ENCODE measurements at regions not wholly inside any gene's neighbourhood (a gene's known extent, or its start where the extent isn't known, plus 50 kb on each side); places are given as distances from the start of the nearest gene placed in this dataset.

DNA sequence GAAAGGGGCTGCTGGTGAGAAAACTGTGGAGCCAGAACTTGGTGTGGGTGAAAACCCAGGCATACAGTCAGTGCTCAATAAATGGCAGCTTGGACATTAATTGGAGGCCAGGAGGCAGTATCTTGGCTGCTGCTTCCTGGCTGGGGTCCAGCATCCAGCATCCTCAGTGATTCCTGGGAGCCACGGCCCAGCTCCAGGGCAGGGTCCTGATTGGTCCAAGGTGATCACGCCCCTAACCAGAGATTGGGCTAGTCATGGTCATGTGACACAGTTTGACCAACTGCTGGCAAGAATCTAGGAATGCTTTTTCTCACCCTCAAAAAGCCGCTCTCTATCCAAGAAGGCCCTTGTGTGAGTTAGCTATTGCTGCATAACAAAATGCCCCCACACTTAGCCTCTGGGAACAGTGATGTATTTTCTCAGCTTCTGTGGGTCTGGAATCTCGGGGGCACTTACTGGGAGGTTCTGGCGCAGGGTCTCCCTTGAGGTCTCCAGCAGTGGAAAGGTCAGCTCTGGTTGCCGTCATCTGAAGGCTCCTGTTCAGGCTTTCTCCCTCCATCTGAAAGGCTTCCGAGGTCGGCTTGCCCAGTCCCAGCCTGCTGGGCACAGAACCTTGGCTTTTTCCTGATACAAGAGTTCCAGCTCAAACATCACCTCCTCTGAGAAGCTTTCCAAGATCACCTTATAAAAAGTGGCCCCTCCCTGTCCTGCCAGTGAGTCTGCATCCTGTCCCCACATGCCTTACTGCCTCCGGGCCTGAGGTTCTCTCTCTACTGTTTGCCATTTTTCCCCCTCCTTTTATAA is 119.2 kb upstream of the NCOR2 start:
- no peak for DNase-seq

DNA sequence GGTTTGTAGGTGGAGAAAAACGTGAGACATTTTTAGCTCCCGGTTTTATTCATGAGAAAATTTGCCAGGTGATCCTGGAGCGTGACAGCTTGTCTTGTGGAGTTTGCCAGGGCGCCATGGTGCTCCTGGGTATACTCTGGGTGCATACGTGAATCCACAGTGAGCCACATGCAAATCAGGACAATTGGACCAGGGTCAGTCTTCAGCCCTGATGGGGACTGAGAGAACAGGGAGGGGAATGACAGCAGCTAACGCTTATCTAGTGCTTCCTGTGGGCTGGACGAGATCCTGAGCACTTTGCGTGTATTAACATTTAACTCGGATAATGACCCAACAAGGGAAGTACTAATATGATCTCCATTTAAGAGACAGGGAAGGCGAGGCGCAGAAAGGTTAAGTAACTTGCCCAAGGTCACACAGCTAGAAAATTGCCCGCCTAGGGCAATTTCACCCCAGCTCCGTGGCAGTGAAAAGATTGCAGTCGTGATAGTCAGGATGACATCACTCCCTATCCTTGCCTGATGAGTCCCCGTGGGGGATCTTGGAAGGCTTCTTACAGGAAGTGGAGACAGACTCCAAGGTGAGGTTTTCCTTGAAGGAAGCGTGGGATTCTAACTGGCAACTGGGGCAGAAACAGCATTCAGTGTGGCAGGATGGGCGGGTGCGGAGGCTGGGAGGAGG is 118.4 kb upstream of the NCOR2 start:
- no peak for DNase-seq

DNA sequence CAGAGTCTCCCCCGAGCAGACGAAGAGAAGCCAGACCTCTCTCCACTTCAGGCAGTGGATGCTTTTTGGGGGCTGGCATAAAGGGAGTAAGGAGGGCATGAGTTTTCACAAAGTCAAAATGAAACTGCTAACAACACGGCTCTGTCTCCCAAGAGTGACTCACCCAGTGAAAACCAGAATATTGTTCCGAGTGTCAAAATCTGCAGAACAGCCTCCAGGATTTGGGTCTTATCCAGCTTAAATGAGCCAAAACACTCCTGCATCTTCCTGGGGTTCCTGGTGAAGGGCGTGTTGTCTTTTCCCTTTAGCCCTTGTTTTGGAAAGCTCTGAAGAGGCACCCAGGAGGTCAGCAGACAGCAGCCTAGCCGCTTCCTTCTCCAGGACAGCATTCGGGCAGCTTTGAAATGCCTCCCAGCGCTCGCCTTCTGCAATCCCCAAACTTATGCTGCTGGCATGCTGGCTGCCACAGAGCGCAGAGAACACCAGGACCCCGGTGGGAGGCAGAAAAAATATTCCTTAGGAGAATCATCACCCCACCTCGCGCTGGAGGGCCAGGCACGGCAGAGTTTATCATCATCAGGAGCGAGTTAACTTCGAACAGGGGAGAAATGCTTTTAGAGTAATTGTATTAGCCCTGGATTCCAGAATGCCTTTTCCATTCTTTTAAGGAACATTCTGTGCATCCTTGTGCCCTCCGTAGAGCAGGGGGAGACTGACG is 117.7 kb upstream of the NCOR2 start:
- peak; percentile 56 for DNase-seq

DNA sequence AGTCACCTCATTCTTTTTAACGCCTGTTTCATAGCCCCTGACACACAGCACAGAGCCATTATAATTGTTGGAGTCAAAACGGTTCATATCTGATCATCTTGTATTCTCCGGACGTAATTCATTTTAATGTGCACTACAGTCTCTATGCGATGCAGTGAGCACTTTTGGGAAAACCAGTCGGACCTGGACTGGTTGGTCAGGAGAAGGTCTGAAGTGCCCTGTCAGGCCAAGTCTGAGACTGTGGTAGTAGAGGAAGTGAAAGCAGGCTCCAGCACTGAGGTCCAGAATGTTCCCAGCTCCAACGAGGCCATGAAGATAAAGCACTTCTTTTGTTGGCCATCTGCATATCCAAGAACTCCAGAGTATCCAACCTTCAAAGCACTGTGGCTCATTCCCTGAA is 117.1 kb upstream of the NCOR2 start:
- no peak for DNase-seq

DNA sequence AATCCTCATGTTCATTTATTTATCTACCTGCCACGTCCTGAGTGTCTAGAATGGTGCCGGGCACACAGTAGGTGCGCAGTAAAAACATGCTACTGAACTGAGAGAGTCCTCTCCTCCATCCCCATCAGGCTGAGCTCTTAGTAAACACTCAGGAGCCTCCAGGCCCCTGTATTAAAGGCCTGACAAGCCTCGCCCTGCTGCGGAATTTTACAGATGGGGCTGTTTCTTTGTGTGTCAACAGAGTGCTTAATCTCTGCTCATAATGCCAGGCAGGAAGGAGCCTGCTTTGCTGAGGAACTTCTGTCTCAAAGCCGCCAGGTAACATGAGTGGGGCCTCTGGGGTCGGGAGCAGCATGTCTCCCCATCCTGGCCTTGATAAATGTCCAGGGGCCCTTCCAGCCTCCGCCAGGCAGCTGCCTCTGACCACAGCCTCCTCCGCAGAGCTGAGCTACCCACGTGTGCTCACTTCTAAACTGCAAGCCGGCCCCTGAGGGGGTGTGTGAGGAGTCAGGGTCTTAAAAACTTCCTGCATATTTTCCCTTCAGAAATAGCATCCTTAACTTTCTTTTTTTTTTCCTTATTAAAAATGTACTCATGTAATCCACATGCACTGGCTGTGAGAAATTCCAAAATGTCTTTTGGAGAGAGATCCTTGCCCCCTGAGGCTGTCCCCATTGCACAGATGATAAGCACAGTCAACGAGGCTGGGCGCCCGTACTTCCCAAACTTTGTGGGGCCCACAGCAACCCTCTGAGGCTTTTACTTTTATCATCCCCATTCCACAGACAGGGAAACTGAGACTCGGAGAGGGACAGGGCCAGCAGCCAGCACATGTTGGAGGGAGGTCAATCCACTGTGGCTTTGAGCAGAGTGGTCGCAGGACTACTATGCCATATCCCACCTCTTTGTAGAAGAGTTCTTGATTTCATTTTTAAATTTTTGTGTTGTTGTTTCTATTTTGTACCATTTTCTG is 116.0 kb upstream of the NCOR2 start:
- no peak for DNase-seq

DNA sequence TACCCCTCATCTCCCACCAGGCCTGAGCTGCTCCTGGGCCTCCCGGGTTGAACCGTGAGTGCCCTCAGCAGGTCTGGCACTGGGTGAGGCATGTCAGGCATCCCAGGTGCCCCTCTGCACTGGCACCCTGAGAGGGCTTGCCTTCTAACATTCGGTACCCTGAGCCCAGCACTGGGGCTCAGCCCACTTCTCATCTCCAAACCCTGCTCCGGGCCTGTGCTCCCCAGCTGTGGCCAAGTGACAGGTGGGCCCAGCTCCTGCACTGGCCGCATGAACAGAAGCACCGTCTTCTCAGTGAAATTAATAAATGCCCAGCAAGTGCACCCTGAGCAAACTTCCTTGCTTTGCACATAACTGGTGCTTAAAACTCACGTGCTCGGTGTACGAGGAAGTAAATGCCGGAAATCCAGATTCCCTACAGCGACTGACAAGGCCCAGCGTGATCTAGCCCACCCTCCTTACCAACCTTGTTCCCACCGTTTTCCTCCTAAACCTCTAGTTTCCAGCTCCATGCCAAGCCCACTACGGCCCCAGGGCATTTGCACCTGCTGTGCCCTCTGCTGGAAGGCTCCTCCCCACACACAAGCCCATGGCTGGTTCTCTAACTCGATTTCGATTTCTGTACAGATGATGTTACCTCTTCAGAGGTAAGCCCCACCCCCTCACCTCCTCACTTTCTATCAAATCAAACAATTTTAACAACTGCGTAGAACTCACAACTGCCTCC is 115.2 kb upstream of the NCOR2 start:
- no peak for DNase-seq

DNA sequence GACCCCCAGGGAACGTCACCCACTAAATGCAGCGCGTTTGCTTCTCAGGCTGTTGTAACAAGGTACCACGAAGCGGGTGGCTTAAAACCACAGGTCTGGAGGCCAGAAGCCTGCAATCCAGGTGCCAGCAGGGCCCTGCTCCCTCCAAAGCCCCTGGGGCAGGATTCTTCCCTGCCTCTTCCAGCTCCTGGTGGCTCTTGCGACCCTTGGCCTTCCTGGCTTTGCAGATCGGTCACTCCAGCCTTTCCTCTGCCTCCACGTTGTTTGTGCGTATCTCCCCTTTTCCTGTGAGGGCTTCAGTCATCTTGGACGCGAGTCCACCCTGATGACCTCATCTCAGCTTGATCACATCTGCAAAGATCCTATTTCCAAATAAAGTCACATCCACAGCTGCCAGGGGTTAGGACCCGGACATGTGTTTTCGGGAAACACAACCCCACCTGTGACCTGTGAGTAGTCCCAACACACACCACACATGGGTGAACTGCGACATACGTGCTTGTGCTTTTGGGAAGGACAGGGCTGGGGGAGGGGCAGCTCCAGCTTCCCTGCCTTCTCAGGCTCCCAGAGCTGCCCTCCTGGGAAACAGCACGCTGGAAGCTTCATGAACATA is 114.5 kb upstream of the NCOR2 start:
- no peak for DNase-seq

DNA sequence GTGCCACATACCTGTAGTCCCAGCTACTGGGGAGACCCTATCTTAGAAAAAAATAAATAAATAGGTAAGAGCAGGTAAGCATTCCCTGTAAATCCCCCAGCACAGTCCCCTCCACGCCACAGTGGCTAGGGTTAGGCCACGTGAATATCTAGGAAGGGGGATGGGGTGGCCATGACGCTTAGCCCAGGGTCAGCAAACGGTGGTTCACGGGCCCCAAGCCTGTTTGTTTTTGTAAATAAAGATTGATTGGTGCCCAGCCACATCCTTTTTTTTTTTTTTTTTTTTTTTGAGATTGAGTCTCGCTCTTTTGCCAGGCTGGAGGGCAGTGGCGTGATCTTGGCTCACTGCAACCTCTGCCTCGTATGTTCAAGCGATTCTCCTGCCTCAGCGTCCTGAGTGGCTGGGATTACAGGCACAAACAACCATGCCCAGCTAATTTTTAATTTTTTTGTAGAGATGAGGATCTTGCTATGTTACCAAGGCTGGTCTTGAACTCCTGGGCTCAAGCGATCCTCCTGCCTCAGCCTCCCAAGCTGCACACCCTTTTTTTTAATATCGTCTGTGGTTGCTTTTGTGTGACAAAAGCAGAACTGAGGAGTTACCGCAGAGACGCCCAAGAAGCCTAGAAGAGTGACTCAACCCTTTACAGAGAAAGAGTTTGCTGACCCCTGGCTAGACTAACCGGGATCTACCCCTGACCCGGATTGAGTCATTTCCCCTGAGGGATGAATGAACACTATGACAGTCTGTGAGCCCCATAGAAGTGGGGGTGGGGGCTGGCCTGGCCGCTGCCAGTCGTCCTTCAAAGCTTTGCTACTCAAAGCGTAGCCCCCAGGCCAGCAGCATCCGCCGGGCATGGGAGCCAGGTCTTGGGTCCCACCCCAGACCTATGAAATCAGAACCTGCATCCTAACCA is 113.7 kb upstream of the NCOR2 start:
- peak; percentile 72 for DNase-seq

DNA sequence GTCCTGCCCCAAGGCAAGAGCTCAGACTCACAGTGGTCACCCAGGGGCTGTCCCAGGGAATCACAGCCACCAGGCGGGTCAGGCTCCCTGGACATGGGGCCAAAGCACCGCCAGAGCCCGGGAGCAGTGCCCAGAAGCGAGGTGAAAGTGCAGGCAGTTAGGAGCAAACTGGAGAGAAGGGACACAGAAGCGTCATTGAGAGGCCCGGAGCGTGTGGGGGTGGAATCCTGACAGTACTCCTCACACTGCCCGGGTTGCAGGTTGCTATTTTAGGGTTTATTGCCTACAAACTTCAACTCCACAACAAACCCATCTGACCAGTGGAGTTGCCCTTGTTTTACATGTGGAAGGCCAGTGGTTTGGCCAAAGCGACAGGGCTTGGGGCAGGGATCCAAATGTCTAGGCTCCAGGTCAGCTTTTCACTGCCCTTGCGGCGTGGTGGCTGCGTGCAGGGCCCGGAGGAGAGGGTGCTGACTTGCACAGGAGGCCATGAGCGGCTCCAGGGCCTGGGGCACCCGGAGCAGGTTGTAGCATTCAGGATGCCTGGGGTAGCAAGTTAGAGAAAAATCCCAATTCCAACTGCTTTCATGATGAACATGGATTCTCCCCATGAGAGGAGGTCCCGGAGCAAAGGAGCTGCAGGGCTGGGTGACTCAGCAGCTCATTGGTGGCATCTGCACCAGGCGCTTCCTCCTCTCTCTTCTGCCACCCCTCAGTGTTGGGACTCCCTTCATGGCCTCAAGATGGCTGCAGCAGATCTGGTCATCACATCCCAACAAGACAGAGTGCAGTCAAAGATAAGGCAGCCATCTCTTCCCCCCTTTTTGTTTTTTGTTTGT is 112.3 kb upstream of the NCOR2 start:
- no peak for DNase-seq

DNA sequence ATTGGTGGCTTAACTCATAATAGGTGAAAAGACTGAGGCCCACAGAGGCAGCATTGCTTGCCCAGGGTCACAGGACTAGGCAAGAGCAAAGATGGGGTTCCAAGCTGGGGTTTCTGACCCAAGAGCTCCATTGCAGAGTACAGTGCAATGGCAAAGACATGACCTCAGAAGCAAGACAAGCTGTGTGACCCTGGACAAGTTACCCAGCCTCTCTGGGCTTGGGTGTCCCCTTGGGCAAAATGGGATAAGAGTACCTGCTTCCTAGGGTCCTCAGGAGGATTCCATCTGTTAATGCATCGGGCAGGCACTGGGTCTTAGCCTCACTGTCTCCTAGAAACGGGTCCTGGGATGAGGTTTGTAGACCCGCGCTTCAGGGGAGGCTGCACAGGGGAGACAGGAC is 111.6 kb upstream of the NCOR2 start:
- no peak for DNase-seq

DNA sequence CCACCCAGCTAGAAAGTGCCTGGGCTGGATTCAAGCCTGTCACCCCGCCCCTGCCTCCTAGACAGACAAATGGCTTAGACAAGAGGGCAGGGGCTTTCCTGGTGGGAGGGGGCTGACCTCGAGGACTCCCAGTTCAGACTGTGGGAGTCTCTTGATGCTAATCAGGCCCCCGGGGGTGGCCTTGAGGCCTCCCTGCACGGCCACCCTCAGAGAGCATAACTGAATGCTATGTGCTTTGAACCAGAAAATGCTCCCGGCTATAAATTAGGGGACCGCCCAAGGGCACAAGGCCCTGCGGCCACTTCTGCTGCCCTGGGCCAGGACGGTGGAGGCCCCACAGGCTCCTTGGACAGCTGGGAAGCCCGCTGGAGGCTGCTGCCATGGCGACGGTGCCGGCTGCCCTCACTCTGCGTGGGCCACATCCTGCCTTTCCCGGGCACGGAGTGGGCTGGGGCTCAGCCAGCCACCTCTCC is 111.0 kb upstream of the NCOR2 start:
- no peak for DNase-seq

DNA sequence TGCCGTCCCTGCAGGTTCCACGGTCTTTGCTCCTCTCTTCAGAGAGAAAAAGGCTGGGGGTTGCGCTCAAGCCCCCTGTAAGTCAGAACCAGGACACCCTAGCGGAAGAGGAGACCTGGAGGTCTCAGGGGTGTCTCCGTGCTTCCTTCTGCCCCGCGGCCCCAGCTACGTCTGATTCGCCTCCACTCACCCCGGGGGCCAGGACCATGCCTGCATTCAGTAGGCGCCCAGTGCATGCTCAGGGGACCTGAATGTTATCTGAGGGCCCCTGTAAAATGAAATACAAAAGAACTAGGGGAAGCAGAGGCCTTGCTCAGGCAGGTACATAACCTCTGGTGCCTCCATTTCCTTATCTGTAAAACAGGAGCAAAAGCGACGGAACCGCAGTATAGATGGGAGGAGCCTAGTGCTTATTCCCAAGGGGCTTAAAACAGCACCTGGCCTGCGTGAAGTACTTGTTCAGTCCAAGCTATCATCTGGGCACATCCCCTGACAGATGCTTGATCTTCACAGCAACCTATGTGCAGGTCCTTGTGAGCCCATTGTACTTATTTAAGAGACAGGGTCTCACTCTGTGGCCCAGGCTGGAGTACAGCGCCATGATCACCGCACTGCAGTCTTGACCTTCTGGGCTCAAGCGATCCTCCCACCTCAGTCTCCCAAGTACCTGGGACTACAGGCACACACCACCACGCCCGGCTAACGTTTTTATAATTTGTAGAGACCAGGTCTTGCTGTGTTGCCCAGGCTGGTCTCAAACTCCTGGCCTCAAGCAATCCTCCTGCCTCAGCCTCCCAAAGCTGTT is 110.3 kb upstream of the NCOR2 start:
- DNase-seq, result no peak

DNA sequence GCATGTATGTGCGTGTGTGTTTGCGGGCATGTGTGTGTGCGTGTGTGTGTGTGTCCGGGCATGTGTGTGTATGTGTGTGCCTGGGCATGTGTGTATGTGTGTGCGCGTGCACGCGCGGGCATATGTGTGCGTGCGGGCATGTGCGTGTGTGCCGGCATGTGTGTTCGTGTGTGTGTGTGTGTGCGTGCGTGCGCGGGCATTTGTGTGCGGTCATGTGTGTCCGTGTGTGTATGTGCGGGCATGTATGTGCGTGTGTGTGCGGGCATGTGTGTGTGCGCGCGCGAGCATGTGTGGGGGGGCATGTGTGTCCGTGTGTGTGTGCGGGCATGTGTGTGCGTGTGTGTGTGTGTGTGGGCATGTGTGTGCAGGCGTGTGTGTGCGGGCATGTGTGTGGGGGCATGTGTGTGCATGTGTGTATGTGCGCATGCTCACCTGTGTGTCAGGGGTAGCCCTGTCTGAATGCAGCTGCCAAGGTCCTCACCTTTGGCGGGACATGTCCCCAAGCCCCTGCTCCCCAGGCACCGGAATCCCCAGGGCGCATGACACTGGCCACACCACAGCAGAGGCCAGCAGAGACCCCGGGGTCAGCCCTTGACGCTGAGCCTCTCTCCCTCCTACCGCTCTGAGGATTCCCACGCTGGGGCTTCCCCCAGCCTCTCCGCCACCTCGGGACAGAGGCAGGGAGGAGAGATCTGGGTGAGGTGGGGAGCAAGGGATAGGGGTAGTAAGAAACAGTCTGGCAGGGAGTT is 109.5 kb upstream of the NCOR2 start:
- DNase-seq, result no peak

DNA sequence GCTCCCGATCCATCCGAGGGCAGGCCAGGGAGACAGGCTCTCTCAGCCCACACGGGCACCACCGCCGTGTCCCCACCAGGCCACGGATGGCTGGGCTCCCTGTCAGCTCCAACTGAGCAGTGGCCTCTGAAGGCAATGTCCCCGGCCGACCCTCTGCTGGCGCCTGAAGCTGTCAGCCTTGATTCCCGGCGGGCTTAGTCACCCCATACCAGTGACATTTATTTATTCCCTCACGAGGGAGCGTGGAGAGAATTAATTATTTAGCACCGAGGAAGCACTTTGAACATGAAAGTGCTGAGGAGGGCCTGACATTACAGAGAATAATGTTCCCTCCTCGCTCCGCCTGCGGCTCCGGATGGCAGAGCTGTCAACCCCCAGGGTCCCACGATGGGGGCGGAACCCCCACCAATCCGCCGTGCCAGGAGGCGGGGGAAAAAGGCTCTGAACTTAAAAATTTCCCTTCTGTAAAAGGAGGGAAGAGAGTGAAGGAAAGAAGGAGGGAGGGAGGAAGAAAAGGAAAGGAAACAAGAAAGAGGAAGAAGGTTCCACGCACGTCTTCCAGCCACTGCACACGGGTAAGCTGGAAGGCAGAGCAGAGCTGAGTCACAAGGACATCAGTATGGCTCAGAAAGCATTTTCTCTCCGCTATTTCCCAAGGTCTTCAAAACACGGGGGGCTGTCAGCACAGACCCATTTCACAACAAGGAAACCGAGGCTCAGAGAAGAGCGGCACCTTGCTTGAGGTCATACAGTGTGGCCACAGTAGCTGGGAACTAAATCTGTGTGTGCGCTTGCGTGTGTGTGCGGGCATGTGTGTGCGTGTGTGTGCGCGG is 108.7 kb upstream of the NCOR2 start:
- no peak for DNase-seq

DNA sequence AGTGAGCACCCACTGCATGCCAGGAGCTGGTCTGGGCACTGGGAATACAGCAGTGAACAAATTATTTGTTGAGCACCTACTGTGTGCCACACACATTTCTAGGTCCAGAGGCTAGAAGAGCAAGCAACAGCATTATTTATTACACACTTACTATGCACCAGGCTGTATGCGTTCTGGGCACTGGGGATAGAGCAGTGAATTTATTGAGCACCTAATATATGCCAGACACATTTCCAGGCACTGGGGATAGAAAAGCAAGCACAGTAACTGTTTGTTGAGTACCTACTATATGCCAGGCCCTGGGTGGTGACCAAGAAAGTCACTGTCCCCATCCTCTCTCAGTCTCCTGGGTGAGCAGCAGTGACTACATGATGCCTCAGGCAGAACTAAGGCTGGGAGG is 107.5 kb upstream of the NCOR2 start:
- DNase-seq, result no peak

DNA sequence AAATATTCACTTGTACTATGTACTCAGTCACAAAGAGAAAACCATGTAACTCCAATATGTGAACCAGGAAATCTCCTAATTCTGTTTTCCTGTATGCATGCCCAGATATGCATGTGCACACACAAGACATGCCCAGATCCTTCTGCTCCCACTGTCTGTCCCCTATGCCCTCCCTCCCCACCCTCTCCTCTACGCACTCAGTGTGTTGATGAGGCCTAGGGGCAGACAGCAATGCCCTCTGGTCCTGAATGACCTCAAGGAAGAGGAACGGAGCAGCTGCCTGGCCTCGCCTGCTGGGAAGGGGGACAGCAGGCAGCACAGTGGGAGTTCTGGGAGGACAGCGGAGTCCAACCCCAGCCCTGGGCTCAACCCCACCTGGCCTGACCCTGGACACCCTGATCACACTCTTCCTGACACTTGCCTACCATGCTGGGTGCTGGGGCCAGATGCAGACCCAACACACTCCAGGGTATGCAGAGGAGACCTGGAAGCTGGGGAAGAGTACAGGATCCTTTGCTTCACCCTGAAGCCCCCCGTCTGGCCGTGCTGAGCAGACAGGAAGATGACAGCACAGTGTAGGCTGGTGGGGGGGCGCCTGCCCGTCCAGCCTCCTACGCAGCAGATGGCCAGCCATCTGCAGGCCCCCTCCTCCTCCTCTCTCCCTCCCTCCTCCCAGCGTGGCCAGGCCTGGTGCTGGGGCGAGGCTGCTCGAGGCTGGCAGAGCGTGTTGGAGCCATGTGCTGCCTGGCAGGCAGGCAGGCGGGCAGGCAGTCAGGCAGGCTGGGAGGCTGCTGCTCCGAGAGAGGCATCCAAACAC is 106.6 kb upstream of the NCOR2 start:
- no peak for DNase-seq

Data from activated CD4-positive, alpha-beta T cell treated with anti-CD3 and anti-CD28 coated beads, Interleukin-10, Interleukin-2, amounts not matched to agents 100 ng/mL and 50 ng/mL, durations not matched to agents 16 hours and 8 hours (primary cell).